ENCODE measurements at regions not wholly inside any gene's neighbourhood (a gene's known extent, or its start where the extent isn't known, plus 50 kb on each side); places are given as distances from the start of the nearest gene placed in this dataset.

DNA sequence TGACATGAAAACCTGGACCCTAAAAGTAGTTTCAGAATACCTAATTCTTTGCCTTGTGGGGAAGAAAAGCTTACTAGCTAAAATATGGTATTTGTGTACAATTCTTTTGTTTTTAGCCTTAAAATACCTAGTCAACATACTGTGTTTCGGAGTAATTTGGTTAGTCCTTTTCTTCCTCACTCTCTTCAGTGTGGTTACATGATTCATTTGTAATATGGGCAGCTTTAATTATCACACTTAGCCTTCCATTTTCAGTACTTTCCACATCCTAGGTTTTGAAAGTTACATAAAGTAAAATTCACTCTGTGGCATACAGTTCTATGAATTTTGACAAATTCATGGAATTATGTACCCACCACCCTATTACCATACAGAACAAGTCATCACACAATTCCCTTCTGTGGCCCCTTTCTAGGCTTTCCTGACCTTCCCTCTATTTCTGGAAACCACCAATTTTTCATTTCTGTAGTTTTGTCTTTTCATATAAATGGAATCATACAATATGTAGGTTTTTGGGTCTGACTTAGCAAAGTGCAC is 96.2 kb downstream of the EMX2 start:
- DNase-seq = no peak

DNA sequence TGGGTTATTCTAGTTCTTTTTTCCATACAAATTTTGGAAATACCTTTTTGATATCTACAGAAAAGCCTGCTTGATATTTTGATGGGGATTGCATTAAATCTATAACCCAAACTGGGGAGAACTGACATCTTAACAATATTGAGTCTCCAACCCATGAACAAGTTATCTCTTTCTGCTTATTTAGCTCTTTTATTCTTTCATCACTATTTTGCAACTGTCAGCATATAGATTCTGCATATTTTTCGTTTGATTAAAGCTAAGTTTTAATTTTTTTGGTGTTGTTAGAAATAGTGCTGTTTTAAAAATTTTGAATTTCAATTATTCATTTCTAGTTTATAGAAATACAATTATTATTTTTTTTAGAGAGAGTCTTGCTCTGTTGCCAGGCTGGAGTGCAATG is 97.9 kb downstream of the EMX2 start:
- DNase-seq = no peak

DNA sequence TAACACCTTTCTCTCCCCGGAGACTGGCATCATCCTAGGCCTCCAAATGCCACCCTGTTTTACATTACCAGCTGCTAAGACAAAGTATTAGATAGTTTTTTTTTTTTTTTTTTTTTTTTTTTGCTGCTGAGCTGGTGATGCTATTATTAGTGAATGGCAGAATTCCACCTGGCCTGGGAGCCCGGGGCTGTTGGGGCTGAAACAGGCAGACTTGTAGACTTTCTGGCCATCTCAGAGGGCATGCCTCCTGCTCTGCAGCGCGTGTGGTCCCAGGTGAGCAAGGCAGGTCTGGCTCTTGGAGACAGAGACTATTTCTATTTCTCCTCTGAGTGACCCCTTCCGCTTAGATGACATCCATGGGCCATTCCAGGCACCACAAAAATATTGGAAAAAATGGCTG is 104.2 kb downstream of the EMX2 start:
- no peak for DNase-seq

DNA sequence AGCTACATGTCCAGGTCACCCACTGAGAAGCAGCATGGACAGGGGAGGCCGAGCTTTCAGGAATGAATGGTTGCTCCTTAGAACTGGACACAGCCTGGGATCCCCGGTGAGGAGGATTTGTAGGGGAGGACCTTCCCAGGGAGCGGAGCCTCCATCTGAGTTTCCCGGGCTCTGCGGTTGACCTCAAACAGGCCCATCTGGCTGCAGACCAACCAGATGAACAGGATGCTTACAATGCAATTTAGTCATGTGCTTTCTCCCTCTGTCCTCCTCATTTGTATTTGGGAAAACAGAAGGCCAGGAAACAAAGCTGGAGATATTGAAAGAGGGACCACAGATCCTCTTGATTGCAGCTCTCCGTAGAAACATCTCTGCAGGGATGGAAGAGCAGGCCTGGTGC is 104.8 kb downstream of the EMX2 start:
- DNase-seq = no peak

DNA sequence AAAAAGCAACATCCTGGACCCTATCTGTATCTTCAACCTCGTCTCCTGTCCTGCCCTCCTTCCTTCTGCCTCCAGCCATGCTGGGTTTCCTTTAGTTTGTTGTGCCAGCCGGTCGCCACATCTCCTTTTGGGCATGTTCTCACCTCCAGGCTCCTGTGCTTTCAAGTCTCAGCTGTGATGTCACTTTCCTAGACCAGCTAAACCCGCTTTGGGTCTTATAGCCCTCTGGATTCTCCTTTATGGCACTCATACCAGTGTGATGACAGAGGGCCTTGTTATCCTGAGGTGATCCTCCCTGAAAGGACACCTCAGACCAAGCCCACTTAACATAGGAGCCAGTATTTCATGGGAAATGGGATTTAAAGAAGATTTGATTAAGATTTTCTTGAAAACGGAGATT is 108.6 kb downstream of the EMX2 start:
- no peak for DNase-seq

DNA sequence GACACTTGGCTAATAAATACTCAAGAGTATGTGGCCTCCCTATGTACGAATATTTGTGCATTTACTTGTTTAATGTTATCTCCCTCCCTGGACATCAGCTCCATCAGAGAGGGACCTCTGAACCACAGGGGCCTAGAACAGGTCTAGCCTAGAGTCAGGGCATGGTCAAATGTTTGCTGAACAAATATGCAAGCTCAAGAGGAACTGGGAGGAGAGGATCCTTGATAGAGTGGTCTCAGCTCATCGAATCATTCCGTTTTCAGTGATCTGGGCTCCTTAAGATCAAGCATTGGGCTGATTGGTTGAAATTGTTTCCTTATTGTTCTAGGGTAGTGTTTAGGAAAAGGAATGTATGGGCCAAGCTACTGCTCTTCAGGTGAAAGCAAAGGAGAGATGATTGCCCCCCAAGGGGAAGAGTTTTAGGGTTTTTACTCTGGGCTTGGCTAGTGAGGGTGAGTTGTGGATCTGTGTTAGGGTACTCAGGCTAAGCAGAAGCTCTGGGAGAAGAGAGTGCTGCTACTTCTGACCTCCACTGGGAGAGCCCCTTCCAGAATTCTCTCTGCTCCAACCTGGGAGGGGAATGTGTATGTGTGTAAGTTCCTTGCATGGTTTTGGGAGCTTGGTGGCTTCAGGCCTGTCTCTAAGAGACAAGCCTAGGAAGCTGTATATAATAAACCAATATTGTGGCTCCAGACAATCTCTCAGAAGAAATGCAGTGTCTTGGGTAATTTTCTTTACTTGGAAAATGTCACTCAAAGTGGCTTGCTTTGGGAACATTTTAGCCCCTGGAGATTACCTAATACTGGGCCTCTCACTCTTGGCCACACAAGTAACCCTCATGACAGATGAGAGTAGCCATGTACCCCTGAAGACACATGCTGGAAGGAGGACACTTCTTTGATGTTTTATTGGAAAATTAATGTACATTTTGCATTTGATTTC is 110.0 kb downstream of the EMX2 start:
- no peak for DNase-seq

DNA sequence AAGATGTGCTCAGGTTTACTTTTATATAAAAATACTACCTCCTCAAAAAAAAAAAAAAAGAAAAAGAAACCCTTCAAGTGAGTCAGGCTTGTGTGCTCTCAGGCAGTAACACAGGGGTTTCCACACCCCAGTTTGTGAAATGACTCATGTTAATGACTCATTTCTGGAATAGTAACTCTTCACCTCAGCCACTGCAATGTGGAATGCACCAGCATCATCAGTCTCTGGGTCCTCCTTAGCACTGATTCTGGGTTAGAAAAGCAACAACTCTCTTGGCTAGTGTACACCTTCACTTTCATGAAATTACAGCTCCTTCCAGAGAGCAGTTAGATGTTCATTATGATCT is 110.6 kb downstream of the EMX2 start:
- no peak for DNase-seq

DNA sequence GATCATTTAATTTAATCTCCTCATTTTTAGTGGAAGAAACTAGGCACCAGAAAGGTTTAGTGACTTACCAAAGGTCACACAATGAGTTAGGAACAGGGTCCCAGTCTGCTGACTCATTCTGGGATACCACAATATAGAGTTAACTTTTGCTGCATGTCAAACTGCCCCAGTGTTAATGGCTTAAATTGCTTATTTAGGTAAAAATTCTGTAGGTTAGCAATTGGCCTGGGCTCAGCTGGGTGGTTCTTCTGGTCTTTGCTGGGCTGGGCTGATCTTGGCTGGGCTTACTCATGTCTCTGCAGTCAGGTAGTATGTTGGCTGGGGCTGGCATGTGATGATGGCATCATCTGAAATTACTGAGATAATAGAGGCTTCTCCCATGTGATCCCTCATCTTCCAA is 111.6 kb downstream of the EMX2 start:
- DNase-seq = no peak

DNA sequence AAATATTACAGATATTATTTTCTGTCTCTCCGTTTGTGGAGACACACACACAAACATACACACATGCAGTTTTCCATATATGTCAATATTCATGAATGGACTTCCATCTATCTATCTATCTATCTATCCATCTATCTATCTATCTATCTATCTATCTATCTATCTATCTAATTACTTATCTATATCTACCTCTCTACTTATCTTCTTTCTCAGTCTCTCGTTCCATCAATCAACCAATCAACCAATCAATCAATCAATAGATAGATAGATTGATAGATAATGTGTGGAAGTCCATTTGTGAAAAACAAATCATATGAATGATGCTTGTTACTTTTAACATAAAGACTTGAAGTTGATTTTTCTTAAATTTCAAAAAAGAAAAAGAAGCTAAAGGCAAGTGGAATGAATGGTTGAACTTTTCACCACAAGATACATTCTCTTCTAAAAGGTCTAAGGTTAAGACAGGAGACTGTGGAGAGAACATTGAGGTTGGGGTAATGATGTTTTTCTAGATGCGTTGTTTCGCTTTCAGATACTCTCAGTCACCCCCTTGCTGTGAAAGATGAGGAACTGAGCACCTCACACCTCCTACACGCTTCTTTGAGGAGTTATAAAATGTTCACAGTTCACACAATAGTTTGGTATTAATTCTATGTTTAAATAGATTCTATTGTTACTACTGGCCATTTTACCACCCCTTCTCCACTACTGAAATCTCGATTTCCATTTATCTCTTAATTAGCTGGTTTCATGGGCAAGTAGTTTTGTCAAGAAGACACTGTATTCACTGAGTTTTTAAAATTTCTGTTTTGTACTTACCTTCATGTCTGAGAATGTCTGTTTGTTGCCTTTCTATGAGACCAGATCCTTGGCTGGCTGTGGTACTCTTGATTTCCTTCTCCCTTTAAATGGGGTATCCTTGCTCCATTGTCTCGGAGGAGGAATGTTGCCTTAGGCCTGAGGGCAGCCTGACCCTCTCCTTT is 114.1 kb downstream of the EMX2 start:
- no peak for DNase-seq

DNA sequence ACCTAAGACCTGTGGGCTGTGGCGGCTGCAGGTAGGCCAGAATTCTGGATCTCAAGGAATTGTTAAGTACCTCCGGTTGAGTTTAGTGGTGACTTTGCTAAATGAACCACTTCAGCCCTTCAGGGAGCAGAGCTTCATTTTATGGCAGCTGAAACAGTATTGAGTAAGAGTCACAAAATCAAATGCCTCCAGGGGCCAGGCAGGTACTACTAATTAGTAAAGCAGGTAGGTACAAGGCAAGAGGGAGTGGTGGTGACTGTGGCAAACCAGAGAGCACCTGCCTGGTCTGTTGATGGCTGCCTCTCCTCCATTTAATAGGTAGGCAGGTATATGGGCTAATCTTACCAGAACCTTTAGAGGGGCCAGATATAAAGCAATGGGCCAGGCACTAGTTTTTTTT is 118.8 kb downstream of the EMX2 start:
- DNase-seq = no peak

DNA sequence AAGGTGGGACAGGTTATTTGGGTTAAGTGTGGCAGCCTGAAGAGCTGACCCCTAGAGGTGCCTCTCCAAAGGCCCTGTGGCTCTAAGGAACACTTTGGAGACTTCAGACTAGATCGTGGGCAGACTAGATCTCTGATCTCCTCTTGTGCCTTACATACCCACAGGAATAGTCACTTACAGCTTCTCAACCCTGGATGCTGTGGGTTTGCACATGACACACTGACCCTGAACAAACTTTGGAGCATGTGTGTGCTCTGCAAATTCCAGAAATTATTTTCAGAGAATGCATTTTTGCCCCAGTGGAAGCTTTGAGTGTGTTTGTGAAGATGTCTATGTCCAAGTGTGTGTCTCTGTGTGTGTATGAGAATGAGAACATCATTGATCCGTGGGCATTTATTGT is 119.6 kb downstream of the EMX2 start:
- DNase-seq = no peak

DNA sequence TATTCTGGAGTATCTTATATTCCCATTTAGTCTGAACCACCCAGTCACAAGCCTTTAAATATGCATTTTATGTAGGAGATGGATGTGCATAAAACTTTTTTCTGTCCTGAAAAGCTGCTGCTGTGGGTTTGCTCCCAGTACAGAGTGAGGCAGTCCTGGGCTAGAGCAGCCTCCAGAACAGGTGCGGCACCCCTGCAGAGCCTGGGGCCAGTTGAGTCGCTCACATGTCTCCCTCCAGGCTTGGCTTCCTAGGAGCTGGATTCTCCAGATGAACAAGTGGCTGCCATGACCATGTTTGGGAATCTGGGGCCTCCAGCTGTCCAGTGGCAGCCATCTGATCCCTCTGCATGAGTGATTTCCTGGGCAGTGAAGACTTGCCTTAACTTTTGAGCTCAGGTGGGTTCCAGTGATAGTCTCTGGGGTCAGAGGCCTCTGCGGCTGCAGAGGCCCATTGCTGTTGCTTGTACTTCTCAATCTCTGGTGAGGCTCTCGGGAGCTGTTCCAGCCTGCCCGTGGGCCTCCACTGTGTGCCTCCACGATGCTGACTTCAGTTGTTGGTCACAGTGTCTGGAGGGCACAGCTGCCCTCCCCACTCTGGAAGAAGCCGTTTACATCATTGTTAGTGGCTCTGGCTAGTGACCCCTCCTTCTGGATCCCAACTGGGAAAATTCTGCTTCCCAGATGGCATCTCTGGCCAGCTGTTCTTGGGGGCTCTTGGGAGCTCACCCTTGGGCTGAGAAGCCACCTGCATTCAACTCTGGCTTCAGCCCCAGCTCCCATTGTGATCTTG is 120.4 kb downstream of the EMX2 start:
- DNase-seq = no peak

DNA sequence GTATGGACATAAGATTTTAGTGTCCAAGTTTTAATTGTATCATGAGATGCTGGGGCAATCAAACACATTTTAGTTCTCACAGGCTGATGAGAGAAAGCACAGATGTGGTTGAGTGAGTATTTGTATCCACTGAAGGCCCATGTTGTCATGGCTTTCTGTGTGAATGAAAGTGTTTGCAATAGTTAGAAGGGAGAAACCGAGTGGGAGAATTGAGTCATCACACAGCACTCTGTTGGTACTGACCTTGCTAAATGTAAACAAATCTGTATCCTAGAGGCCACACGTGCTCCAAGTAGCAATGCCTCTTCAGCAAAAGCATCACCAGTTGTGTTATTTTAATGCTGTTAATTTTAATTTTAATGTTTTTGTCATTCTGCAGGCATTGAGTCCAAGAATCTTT is 121.2 kb downstream of the EMX2 start:
- no peak for DNase-seq

DNA sequence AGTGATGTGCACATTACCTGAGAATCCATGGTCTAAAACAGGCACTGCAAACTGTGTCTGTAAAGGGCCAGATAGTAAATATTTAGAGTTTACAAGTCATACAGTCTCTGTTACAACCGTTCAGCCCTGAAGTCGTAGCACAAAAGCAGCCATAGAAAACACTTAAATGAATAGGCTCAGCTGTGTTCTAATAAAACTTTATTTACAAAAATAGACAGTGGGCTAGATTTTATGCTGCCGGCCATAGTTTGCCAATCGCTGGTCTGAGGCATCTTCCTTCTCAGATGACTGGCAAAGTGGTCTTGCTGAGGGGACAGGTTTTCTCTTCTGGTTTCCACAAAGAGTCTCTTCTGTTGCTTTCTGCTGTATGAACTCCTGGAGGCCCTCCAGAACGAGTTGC is 121.7 kb downstream of the EMX2 start:
- DNase-seq = no peak

DNA sequence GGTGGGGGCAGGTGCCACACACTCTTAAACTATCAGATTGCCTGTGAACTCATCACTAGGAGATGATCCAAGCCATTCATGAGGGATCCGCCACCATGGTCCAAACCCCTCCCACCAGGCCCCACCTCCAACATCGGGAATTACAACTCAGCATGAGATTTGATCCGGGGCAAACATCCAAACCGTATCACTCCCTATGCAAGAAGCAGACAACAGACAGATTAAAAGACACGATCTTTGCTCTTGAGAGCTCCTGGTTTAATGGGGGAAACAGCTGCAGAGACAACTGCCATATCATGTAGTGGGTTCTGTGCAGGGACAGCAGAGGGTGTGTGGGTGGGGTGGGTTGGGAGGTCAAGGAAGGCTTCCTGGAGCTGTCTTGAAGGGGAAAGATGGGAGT is 123.6 kb downstream of the EMX2 start:
- DNase-seq = no peak

DNA sequence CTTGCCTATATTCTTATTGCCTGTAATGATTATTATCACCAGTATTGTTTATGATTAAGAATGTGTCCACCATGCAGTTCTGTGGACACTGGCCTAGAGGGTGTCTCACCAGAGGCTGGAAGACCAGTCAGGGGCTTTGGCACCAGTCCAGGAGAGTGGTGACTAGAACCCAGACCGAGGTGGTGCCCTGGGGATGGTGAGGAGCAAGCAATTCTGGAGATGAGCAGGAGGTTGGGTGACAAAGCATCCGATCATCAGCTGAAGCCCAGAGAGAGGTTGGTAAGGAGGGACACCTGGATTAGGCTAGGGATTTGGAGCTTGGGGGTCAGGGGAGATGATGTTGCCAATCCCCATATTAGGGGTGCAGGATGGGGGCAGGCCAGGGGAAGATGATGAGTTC is 124.4 kb downstream of the EMX2 start:
- no peak for DNase-seq

DNA sequence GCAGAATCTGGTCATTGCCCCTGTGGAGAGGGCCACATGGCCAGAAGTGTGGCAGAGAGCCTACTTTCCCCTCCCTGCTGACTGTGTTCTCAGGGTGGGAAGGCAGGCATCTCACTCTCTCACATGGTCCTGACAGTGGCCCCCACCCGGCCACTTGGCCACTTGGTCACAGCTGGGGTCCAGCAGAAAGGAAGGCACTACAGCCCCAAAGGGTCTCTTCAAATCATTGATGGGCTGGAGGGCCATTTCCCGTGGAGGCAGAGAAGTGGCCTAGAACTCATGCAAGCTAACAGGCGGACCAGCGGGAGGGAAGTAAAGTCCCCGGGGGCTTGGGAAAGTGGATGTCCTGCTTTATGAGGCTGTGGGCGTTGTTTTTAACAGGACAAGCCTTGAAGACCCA is 125.3 kb downstream of the EMX2 start:
- DNase-seq = no peak

DNA sequence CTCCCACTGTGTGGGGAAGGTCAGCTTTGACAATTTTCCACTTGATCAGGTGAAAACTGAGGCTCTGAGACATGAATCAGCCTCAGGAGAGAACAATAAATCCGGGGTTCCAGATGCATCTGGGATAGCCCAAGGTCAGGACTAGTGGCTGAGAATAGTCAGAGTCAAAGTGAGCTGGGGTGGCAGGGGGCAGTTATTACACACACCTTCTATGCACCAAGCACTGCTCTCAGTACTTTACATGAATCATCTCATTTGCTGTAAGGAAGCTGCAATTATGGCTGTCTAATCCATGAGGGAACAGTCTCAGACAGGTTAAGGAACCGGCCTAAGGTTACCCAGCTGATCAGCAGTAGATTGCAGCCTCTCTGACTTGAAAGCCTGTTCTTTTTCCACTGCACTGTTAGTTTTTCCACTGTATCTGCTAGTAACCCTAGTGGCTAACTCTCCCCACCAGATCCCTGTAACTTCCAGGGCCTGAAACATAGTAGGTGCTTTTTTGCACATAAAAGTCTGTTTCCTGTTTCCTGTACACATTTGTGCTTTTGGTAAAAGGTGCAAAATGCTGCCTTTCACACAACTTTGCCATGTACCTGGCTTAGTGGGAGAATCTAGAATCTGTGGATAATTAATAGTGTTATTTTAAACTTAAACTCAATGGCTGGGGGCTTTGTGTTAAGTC is 125.9 kb downstream of the EMX2 start:
- DNase-seq = no peak

DNA sequence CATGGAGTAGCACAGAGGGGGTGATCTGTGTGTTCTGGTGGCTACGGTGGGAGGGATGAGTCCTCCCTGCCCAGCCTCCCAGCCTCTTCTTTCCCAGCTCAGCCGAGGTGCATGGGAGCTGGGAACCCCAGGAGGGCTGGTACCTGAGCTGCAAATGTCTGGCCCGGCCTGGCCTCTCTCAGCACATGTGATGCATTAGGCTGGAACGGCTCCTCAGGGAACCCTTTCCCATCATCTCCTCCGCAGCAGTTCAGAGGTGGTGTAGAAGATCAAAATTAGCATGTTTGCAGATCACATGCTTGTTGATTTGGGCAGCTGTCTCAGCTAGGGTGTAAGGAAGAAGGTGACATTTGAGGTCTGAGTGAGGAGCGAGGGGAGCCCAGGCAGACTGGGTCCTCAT is 126.6 kb downstream of the EMX2 start:
- no peak for DNase-seq

DNA sequence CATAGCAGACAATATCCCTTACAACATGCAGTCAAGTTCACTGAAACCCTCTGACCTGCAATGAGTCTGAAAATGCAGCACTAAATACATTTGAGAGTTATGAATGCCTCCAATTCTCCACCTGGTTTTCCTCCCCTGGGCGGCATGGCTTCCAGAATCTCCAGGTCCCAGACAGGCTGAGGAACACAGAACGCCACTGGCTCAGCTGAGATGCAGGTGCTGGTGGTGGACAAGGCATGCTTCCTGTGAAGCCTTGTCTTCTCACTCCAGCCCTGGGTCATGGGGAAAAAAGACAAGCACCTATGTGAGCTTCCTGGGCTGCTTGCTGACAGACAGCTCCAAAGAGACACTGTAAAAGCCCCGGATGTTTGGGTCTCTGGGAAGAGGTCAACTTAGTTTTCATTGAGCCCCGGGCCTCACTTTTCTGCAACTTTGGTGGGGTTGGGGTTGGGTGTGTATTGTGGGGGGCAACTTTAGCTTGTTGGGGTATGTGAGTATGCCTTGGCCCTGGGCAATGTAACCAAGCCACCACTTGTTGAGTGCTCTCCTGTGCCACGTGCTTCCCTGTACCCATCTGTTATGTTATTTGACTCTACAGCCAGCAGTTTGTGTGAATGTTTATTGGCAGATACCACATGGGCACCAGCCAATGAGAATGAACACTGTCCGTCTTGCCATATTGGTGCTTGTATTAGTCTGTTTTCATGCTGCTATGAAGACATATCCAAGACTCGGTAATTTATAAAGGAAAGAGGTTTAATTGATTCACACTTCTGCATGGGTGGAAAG is 127.8 kb downstream of the EMX2 start:
- no peak for DNase-seq

DNA sequence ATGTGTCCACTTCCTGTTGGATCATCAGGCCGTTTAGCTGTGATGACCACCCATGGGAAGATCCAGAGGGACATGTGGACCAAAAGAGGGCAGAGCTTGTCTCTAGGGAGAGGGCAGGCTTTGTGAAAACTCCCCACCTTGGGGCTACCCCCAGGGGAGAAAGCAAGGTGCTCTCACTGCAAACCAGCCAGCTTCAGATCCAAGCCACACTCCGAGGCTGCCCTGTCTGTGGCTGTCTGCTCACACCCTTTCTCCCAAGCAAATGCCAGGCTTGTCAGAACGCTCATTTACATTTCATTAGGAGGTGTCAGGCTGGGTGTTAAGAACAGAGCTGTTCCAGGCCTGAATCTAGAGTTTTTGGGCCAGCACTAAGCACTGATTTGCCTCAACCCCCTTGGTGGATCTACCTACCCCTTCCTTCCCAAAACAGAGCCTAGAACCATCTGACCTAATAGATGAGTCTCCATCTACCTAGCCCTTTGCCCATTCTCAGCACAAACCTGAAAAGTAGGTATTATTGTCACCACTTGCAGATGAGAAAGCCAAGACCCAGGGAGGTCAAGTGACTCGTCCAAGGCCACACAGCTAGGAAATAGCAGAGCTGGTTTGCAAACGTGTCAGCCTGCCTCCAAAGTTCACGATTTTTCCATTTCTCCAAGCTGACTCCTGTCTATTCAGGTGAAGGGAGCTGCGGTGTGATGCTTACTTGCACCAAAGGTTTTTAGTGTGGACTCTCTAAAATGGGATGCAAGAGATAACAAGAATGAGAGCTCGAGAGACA is 130.9 kb downstream of the EMX2 start:
- no peak for DNase-seq

Measured in activated naive CD4-positive, alpha-beta T cell treated with Interleukin-2 at 50 U/mL for 16 hours (primary cell).